HG03378 (cell line): ENCODE measurements at regions not wholly inside any gene's neighbourhood (a gene's known extent, or its start where the extent isn't known, plus 50 kb on each side); places are given as distances from the start of the nearest gene placed in this dataset.
"Not testable (repeated sequence)": the region's sequence is repeated elsewhere in the genome, so short reads cannot be mapped to it uniquely, and the experiment has no call there.

Experiments used
- ATAC-seq: cut with Tn5 transposase; IDR thresholded peaks from one replicate; pipeline ENCODE4 v1.9.1; 2021; ENCODE audit warnings: mild to moderate bottlenecking, moderate library complexity; ENCODE audit not compliant: unreplicated experiment

DNA sequence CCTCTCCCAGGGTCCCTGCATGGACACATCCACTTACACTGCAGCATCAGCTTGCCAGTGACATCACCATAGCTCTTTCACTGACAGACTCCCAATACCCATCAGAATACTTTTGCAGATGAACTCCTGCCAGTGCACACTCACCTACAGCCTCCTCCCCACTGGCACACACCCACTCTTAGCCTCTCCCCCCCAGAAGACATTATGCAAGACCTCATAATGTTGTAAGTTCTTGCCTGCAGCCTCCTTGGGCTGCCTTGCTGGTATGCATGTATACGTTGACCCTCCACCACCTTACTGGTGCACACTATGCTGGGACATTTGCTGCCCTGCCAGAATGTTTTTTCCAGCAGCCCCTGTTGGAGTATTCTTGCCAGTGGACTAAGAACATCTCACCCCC is 324.2 kb downstream of the AEBP2 start:
- ATAC-seq: no peak

GRCh38 chr12:19764408-19764807 is 325.1 kb downstream of the AEBP2 start:
- no peak for ATAC-seq

DNA sequence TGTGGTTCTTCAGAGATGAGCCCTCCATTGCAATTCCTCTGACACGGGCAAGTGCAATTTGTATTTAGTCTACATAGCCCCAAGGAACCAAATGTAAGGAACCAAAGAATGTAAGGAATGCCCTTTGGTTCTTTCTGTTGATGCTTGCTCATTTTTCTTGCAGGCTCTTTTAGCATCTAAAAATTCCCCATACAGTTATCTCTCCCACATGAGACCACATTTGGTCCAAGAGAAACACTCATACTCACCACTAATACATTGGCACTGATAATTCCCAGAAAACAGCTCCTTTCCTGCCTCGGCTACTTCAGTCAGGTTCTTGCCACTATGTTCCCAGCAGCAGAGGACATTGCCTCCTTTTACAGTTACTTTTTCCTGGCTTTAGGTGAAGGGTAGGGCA is 332.6 kb downstream of the AEBP2 start:
- ATAC-seq: no peak

DNA sequence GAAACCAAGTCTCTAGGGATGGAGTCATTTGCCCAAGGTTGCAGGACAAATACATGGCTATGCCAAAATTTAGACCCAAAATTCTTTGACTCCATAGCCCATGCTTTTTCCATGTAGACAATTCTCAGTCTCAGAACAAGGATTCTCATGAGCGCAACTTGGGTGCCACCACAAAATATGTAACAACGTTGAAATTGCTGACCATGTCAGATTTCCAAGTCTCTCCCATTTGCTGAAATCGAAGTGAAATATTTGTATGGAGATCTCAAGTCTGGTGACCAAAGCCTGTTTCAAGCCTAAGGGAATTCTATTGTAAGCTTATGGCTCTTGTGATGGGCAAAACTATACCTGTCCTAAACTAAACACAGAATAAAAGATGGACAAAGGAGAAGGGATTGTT is 333.5 kb downstream of the AEBP2 start:
- no peak for ATAC-seq

DNA sequence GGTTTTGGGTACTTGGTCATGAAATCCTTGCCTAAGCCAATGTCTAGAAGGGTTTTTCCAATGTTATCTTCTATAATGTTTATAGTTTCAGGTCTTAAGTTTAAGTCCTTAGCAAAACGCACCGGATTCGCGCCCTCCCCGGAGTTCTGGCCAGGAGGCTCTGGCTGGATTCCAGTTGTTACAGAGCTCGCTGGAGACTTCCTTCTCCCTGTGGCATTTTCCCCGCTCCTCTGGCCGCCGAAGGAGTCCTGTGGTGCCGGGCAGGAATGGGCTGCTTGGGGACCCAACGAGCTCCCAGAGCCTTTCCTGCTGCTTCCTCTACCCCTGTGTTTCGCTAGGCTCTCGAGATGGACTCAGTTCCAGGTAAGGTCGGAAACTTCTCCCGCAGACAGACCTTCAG is 335.9 kb downstream of the AEBP2 start:
- ATAC-seq: no peak

GRCh38 chr12:19775976-19776375 is 336.7 kb downstream of the AEBP2 start:
- not testable (repeated sequence) for ATAC-seq

DNA sequence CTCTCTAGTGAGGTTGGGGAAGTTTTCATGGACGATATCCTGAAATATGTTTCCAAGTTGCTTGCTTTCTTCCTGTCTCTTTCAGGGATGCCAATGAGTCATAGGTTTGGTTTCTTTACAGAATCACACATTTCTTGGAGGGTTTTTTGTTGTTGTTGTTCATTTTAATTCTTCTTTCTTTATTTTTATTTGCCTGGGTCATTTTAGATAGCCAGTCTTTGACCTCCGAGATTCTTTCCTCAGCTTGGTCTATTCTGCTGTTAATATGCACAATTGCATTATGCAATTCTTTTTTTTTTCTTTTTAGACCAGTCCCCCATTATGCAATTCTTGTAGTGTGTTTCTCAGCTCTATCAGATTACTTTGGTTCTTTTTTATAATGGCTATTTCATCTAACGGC is 338.9 kb downstream of the AEBP2 start:
- no peak for ATAC-seq

DNA sequence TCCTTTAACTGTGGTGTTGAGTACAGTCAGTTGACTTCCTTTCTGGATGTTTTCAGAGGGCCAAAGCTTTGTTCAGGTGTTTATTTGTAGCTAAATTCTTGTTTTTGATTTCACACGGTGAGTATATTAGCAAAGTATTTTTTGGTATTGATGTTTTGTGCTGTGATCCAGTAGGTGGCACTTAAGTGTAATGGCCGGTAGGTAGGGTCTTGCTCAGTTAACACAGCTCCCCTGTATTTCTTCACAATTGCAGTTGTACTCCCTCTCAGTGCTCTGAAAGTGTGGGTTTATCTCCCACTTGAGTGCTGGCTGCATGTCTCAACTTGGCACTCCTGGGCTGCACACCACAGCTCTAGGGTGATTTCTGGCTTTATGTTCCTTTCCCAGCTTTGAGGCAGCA is 339.5 kb downstream of the AEBP2 start:
- no peak for ATAC-seq

DNA sequence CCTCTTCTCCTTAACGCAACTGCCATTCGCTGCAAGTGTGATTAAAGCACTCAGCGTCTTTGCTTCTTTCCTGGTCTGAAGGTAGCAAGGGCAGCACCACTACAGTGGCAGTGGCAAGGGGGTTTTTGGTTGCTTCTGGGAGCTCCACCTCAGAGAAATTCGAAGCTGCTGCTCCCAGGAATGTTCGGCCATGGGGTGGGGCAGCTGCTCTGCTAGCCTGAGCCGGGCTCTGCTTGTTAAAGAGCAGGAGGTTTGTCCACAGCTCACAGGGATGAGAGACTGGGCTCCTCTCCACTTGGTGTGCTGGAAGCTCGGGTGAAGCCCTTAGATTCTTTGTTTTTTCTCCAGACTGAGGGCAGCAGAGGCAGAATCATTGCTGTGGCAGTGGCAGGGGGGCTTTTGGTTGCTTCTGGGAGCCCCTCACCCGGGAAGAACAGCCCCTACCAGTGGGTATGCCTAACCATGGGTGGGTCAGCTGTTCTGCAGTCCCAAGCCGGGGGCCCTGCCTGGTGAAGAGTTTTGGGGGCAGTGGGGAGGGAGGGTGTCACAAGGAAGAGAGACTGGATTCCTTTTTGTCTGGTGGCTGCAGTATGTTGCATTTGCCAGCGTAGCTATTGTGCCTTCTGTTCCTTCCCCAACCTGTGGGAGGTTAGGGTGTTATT is 340.2 kb downstream of the AEBP2 start:
- ATAC-seq: no peak

- no peak for ATAC-seq
Observed at GRCh38 chr12:19780460-19780859, 341.2 kb downstream of the AEBP2 start.

- ATAC-seq: no peak
Observed at GRCh38 chr12:19783547-19784444, 344.5 kb downstream of the AEBP2 start.

GRCh38 chr12:19792028-19792427 is 352.7 kb downstream of the AEBP2 start:
- ATAC-seq: no peak

- no peak for ATAC-seq
Observed at GRCh38 chr12:19794116-19794515, 354.8 kb downstream of the AEBP2 start.

DNA sequence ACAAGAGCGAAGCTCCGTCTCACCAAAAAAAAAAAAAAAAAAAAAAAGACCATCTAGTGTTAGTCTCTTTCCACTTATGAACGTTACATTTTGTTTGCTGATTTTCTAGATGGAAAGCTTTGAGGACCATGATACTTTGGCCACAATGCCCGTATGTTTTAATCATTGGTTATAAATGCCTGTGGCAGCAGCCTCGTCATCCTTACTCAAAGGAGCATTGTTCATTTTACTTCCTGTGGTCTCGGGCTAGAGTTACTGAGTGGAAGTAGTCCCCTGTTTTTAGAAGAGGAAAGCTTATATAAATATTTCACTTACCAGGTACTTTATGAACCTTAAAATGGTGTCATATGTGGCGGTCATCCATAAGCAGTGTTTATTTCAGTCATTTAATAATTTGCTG is 359.9 kb downstream of the AEBP2 start:
- ATAC-seq: no peak

DNA sequence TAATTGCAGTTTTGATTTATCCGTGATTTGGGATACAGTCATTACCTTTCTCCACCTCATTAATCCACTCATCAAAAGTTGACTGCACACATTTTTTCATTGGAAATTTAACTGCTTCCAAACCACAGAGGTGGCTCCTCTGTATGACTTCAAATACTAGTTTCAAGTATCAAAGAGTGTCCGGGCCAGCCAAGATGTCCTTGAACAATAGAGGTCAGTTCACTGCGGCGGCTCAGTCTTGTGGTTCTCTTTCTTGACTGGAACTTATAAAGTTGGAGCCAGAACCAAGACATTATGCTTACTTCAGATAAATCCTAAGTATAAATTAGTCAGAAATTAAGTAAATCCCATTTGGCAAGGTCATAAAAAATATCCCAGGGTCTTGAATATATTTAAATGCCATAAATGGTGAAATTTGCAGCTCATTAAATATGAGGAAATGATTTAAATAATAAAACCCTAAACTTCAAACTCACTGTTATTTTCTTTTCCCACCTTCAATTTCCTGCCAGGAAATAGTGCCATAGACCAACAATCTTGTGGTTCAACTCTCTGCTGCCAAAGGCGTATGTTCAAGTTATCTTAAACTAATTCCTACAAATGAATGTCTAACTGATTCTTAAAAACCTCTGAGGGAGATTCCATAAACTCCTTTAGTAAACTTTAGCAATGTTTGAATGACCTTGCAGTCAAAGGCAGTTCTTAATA is 360.8 kb downstream of the AEBP2 start:
- no peak for ATAC-seq

DNA sequence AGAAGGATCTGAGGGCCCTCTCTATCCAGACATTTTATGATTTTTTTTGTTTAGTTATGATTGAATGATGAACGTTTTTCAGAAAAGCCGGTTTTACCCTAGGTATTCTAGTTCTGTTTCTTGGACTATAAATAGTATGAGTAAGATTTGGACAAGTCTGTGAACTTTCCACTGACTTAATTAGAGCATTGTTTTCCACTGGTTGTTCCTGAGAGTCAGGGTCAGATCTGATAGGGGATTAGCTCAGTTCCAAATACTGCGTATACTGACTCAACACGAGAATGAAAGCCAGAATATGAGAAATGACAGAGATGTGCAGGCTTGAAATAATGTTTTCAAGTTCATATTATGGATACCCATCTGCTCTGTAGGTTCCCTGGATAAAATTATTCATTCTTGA is 361.6 kb downstream of the AEBP2 start:
- no peak for ATAC-seq

GRCh38 chr12:19801941-19802340 is 362.6 kb downstream of the AEBP2 start:
- no peak for ATAC-seq

- no peak for ATAC-seq
Observed at GRCh38 chr12:19802915-19803314, 363.6 kb downstream of the AEBP2 start.

- no peak for ATAC-seq
Observed at GRCh38 chr12:19804737-19805136, 365.4 kb downstream of the AEBP2 start.

GRCh38 chr12:19808371-19808770 is 369.1 kb downstream of the AEBP2 start:
- ATAC-seq: no peak

DNA sequence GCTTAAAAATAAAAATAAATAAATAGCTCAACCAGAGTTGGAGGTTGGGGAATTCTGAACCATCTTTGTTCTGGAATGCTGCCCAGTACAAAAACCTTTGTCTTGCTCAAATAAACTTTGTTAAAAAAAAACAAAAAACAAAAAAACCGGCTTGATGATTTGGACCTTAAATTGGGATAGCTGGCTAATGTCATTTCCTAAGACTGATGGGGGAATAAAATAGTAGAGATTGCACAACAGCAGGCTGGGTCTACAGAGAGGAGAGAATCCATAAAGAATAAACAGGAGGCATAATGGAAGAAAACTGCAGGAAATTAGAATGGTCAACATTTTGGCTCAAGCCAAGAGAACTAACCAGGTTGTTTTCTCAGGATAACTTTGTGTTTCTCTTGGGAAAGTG is 370.9 kb downstream of the AEBP2 start:
- no peak for ATAC-seq

DNA sequence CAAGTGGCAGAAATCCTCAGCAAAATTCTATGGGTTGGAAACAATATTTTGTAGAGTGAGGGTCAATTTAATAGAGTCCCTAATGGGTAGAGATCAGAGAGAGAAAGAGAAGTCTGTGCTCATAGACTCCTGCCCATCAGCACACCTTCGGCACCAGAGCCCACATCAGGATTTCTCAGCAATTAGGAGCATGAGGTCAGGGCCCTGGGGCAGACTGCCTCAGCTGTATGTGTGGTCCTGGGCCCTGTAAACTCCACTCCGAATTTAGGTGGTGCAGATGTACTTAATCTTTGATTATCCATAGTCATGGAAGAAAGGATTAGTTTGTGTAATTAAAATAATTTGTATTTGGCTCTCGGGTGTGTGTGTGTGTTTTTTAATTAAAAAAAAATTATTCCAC is 372.6 kb downstream of the AEBP2 start:
- ATAC-seq: no peak
